Transverse colon (tissue), 4 donors: ENCODE measurements at regions not wholly inside any gene's neighbourhood (a gene's known extent, or its start where the extent isn't known, plus 50 kb on each side); places are given as distances from the start of the nearest gene placed in this dataset.

Source experiments
- DNase-seq: peaks from one replicate; pipeline ENCODE4 v3.0.0-alpha.2; 2019
- H3K27ac ChIP-seq, 4 donors: fragments of 200-600 bp; sonication (generic); 2 replicates each; pipeline ENCODE4 v1.5.1; 2016 to 2018; ENCODE audit warnings: inconsistent platforms in 4 of 4
- H3K27me3 ChIP-seq: fragments of 200-600 bp; sonication (generic); 2 replicates; pipeline ENCODE4 v1.5.1; 2017; ENCODE audit warnings: inconsistent platforms
- H3K36me3 ChIP-seq, 4 donors: fragments of 200-600 bp; sonication (generic); 2 replicates each; pipeline ENCODE4 v1.5.1; 2017 to 2019; ENCODE audit warnings: inconsistent platforms in 4 of 4
- H3K4me1 ChIP-seq, 4 donors: fragments of 200-600 bp; sonication (generic); 2 replicates each; pipeline ENCODE4 v1.5.1; 2017 to 2020; ENCODE audit warnings: inconsistent platforms in 4 of 4
- H3K4me3 ChIP-seq, 4 donors: fragments of 200-600 bp; sonication (generic); 1 replicate in 1 of 4; 2 replicates in 3 of 4; pipeline versions ENCODE4 v1.5.1 to v1.6.1; 2017 to 2019; ENCODE audit warnings: inconsistent platforms in 4 of 4
- H3K9me3 ChIP-seq, 2 donors: fragments of 200-600 bp; sonication (generic); 2 replicates each; pipeline ENCODE4 v1.5.1; 2017 to 2019; ENCODE audit warnings: inconsistent platforms in 2 of 2
- EP300 ChIP-seq: sonication (generic); formaldehyde crosslinking; IDR thresholded peaks from one replicate; pipeline ENCODE4 v1.6.1; 2017; ENCODE audit warnings: antibody characterized with exemption, low read depth
- POLR2A ChIP-seq: fragments of 450-650 bp; IDR thresholded peaks from one replicate; pipeline ENCODE4 v1.6.1; 2016; ENCODE audit warnings: antibody characterized with exemption, mild to moderate bottlenecking, moderate library complexity
- POLR2AphosphoS5 ChIP-seq, 3 donors: sonication (generic); formaldehyde crosslinking; IDR thresholded peaks; one replicate each; pipeline ENCODE4 v1.6.1; 2016; ENCODE audit warnings: antibody characterized with exemption in 3 of 3
- WGBS, 2 donors: methylation state at CpG; one replicate each; pipeline ENCODE4 v1.1.5; 2018; ENCODE audit warnings: low coverage in 1 of 2; 5-methylcytosine and 5-hydroxymethylcytosine counted together
- in situ Hi-C, 4 donors: fragments of 200-750 bp; cut with MboI; loops; one replicate each; pipeline versions ENCODE4 v1.15.0 to v1.15.1; 2017; ENCODE audit warnings: low sequenced_read_pairs in 3 of 4, low pct_ligation_motif_present in 1 of 4, low pct_unique_long_range_greater_than_20kb in 1 of 4
- intact Hi-C: fragments of 100-400 bp; cut with DNase I; formaldehyde crosslinking; loops from one replicate; pipeline ENCODE4 v1.15.1; 2023; ENCODE audit warnings: low total_unique reads
- TF ChIP-seq, protein P1 (sequence below), 5 experiments: fragments of 200-600 bp in 3 of 5; fragments of 450-650 bp in 2 of 5; sonication (generic) in 3 of 5; IDR thresholded peaks; 1 replicate in 2 of 5; 2 replicates in 3 of 5; pipeline ENCODE4 v1.5.1; 2016 to 2017; ENCODE audit warnings: antibody characterized with exemption in 5 of 5, inconsistent platforms in 3 of 5, mild to moderate bottlenecking in 2 of 5, moderate library complexity in 1 of 5

DNA sequence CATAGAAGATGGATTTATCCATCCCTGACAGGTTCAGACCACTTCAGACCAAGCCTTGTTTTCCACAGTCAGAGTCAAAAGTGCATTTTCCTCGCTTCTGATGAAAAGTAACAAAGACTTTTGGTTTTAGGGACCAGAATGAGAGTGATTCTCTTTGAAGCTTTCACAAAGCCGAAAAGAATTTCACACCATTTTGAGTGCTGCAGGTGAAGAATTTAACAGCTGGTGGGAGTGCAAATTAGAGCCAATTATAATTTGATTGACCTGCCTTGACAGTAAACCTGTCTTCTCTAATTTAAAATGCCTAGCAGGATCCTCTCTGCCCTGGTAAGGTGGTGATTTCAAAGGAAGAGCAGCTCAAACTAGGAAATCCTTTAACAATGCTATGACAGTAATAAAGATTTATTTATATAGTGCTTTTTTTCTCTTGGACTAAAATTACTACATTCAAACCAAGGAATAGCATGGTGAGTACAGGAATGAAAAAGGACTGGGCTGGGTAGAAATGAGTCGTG, 241.6 kb downstream of the HRH4 start:
- in situ Hi-C loops (no loop called here), intact Hi-C loops (no loop called here)
- Histone ChIP-seq H3K4me3 (no peak overlapping the region), H3K36me3 (no peaks in the 10 kb centered on the region), H3K27ac (no peak overlapping the region), H3K4me1 (no peaks in the 10 kb centered on the region), H3K27me3 (no peaks in the 10 kb centered on the region), H3K9me3 (peaks cover 0 to 7% of the 10 kb centered on the region in 2 donors)
- TF ChIP-seq POLR2A (no peak), POLR2AphosphoS5 (IDR thresholded peaks at IDR 0.05) (no peak), EP300 (no peak)
- TF ChIP-seq, protein P1, sequence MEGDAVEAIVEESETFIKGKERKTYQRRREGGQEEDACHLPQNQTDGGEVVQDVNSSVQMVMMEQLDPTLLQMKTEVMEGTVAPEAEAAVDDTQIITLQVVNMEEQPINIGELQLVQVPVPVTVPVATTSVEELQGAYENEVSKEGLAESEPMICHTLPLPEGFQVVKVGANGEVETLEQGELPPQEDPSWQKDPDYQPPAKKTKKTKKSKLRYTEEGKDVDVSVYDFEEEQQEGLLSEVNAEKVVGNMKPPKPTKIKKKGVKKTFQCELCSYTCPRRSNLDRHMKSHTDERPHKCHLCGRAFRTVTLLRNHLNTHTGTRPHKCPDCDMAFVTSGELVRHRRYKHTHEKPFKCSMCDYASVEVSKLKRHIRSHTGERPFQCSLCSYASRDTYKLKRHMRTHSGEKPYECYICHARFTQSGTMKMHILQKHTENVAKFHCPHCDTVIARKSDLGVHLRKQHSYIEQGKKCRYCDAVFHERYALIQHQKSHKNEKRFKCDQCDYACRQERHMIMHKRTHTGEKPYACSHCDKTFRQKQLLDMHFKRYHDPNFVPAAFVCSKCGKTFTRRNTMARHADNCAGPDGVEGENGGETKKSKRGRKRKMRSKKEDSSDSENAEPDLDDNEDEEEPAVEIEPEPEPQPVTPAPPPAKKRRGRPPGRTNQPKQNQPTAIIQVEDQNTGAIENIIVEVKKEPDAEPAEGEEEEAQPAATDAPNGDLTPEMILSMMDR (IDR thresholded peaks at IDR 0.05): no peak
- 55 to 57% methylated on average over 2 to 3 of the region's 3 CpGs for WGBS, 2 donors
- DNase-seq: no peak

DNA sequence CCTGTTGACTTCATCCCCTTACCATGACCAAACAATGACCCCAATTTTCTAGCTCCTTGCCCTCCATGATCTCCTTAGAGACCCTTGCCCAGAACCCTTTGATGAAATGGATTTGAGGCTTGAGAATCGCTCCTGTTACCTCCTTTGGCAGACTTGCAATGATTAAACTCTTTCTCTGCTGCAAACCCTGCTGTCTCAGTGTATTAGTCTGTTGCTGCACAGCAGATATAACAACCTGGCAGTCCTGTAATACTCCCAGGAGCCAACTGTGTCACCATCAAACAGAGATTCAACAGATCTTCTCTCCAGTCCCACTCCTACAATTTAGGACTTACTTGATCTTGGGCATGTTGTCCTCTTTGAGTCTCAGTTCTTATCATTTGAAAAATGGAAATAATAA, 242.9 kb downstream of the HRH4 start:
- no peak for DNase-seq
- no peaks in the 10 kb centered on the region for H3K27me3 ChIP-seq
- in situ Hi-C loops: no loop called here
- H3K9me3 ChIP-seq: peaks cover 0 to 7% of the 10 kb centered on the region in 2 donors
- TF ChIP-seq POLR2A: no peak
- no peak for TF ChIP-seq EP300
- TF ChIP-seq POLR2AphosphoS5 (IDR thresholded peaks at IDR 0.05): no peak
- TF ChIP-seq, protein P1 (IDR thresholded peaks at IDR 0.05): no peak
- no peak overlapping the region for H3K27ac ChIP-seq
- H3K36me3 ChIP-seq: no peaks in the 10 kb centered on the region
- H3K4me3 ChIP-seq: no peak overlapping the region
- 89 to 96% methylated on average over 1 of the region's 1 CpG for WGBS, 2 donors
- H3K4me1 ChIP-seq: no peaks in the 10 kb centered on the region
- intact Hi-C loops: no loop called here

DNA sequence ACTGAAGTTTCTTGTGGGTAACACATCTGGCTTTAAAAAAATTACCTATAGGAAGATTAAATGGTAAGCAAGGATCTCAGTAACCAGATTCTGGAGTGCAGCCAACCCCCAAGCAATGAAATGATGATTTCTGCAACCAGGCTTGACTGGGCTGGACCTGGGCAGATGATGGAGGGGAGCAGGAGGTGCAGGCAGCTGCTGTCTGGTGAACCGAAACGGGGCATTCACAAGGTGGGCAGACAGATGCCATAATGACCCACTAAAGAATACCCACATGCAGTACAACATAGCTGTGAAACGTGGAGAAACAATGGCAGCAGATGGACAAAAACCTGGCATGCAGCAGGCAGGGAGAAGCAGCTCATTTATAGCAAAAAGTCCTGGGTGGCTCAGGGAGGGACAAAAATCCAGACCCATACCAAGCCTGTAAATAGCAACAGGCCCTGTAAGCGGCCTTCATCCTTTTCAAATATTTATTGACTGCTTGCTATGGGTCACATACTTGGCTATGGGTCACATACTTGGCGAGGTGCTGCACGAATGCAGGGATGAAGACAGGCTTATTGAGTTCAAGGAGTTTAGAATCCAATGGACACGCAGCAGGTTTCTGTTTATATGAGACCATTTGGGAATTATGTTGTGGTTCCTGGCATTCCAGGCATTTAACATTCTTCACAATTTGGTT, 244.7 kb downstream of the HRH4 start:
- Histone ChIP-seq H3K27me3 (no peaks in the 10 kb centered on the region), H3K27ac (no peak overlapping the region), H3K36me3 (no peaks in the 10 kb centered on the region), H3K9me3 (peaks cover 0 to 7% of the 10 kb centered on the region in 2 donors), H3K4me3 (no peak overlapping the region), H3K4me1 (no peaks in the 10 kb centered on the region)
- in situ Hi-C loops (no loop called here), intact Hi-C loops (no loop called here)
- TF ChIP-seq POLR2A (no peak), EP300 (no peak), POLR2AphosphoS5 (IDR thresholded peaks at IDR 0.05) (no peak)
- TF ChIP-seq, protein P1 (IDR thresholded peaks at IDR 0.05): no peak
- no peak for DNase-seq
- WGBS, 2 donors: 50 to 62% methylated on average over 3 to 7 of the region's 7 CpGs

DNA sequence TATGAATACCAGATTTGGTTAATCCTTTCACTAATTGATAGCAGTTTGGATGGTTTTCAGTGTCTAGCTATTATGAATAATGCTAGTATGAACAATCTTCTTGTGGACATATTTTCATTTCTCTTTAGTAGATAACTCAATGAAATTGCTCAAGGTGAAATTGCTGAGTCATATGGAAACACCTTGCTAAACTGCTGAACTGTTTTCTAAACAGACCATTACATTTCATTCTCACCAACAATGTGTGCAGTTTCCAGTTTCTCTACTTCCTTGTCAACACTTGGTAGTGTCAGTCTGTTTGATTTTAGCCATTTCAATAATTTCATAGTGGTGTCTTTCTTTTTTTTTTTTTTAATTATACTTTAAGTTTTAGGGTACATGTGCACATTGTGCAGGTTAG, 250.0 kb downstream of the HRH4 start:
- intact Hi-C loops (no loop called here), in situ Hi-C loops (no loop called here)
- H3K27me3 ChIP-seq: no peaks in the 10 kb centered on the region
- H3K4me1 ChIP-seq: no peaks in the 10 kb centered on the region
- H3K4me3 ChIP-seq: no peak overlapping the region
- no peaks in the 10 kb centered on the region for H3K36me3 ChIP-seq
- H3K27ac ChIP-seq: no peak overlapping the region
- TF ChIP-seq POLR2A (no peak), POLR2AphosphoS5 (IDR thresholded peaks at IDR 0.05) (no peak), EP300 (no peak)
- TF ChIP-seq, protein P1 (IDR thresholded peaks at IDR 0.05): no peak
- DNase-seq: no peak
- no peaks in the 10 kb centered on the region for H3K9me3 ChIP-seq
